Stimulated activated CD8-positive, alpha-beta memory T cell treated with anti-CD3 and anti-CD28 coated beads, Interleukin-15, amount 100 ng/mL, for 4 hours (primary cell): ENCODE measurements at regions not wholly inside any gene's neighbourhood (a gene's known extent, or its start where the extent isn't known, plus 50 kb on each side); places are given as distances from the start of the nearest gene placed in this dataset.
A peak's percentile ranks its signal among the peaks of the same experiment; 100 is the strongest.
"Not testable (repeated sequence)": the region's sequence is repeated elsewhere in the genome, so short reads cannot be mapped to it uniquely, and the experiment has no call there.

Source experiments
- DNase-seq, 2 donors: peaks; one replicate each; pipeline ENCODE4 v3.0.0-alpha.2; 2020; ENCODE audit warnings: low read depth in 2 of 2

DNA sequence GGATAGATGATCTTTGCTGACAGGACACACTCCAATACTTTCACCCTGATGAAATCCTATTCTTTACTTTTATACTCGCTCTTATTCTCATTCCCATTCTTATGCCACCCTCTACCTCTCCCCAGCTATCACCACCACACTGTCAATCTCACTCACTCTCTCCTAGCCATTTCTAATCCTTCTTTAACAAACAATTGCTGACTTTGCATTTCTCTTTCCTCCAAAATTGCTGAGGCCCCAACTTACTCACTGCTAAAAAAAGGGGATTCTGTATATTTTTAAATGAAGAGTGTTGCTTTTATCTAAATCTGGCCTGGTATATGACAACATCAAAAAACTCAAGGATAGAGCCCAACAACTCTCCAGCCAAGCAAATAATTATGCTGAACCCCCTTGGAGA lies 515.4 kb downstream of the MATN1 start:
- DNase-seq: not testable (repeated sequence)

DNA sequence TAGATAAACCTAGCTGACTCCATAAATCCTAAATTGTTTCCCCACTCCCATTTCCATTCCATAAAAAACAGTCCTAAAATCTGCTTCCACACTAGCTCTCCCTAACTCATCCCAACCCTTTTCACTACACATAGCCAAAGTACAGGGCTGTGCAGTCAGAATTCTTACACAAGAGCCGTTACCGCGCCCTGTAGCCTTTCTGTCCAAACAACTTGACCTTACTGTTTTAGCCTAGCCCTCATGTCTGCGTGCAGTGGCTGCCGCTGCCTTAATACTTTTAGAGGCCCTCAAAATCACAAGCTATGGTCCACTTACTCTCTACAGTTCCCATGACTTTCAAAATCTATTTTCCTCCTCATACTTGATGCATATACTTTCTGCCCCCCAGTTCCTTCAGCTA lies 516.8 kb downstream of the MATN1 start:
- not testable (repeated sequence) for DNase-seq

DNA sequence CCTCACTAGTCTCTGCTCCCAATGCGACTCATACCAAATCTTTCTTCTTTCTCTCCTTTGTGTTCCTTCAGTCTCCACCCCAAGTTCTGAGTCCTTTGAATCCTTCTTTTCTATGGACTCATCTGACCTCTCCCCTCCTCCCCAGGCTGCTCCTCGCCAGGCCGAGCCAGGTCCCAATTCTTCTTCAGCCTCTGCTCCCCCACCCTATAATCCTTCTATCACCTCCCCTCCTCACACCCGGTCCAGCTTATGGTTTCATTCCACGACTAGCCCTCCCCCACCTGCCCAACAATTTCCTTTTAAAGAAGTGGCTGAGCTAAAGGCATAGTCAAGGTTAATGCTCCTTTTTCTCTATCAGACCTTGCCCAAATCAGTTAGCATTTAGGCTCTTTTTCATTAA lies 518.5 kb downstream of the MATN1 start:
- DNase-seq: not testable (repeated sequence)

GRCh38 chr1:30201015-30201414 lies 522.4 kb downstream of the MATN1 start:
- no peak for DNase-seq

DNA sequence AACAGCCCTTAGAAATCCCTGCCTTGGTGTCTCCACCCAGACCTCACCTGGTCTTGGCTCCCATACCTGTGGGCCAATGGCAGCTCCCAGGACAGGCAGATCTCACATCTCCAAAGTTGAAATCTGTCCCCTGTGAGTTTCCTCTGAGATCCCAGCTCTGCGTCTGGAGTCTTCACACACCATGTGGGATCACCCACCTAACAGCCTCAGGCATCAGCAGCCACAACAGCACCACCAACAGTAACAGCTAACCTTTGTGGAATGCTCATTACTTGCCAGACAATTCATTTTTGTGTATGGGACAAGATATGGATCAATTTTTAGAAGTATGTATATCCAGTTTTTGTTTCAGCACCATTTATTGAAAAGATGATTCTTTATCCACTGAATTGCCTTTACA lies 523.2 kb downstream of the MATN1 start:
- no peak for DNase-seq

DNA sequence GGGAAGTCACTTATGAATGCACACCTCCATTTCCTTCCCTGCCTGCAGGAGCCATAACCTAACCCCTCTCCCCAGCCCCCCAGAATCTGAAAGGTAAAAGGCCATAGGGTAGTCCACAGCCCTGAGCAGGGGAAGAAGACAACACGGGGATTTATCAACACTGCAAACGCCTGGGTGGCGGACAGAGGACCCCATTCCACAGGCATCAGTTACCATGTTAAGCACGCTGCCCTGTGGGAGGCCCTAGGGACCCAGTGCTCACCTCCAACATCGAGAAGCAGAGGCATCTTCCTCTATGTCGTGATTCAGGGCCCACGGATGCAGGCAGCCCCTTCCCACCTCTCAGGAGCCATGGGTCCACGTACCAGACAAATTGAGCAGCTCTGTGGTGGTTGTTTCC lies 523.8 kb downstream of the MATN1 start:
- DNase-seq: no peak

DNA sequence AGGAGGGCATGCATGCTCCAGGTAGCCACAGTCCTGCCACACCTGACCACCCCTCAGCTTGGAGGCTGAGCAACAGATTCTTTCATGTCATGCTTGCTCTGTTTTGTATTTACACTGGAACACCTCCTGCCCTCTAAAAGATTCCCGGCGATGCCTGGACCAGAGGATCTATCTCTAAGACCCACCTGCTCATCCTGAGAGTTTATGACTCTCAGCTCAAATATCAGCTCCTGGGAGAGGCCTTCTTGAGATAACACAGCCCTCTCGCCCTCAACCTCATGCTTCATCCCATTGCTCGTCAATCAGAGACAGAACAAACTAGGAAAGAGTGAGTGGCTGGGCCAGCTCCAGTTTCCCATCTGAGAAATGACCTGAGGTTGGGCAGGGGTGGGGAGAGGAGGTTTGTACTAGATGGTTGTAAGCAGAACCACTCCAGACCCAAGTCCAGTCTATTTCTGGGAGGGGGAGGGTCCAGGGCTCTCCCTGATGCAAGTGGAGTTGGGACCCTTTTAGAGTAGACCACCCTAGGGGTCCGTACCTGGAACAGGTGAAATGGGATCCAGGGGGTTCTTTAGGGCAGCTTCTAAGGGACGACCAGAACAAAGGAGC lies 524.5 kb downstream of the MATN1 start:
- DNase-seq: no peak

DNA sequence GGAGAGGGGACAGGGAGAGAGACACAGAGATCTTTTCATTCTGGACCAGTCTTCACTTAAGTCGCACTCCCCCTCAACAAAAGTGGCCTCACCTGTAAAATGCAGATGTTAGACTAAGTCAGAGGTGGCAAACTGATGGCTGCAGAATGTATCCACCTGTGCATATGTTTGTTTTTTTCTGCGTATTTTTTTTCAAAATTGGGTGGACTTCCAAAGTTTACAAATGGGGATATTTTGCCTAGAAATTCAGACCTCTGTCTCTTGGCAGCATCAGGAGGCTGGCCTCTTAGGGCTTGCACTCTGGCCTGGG lies 525.0 kb downstream of the MATN1 start:
- no peak for DNase-seq

GRCh38 chr1:30197639-30198450 lies 525.5 kb downstream of the MATN1 start:
- no peak for DNase-seq

DNA sequence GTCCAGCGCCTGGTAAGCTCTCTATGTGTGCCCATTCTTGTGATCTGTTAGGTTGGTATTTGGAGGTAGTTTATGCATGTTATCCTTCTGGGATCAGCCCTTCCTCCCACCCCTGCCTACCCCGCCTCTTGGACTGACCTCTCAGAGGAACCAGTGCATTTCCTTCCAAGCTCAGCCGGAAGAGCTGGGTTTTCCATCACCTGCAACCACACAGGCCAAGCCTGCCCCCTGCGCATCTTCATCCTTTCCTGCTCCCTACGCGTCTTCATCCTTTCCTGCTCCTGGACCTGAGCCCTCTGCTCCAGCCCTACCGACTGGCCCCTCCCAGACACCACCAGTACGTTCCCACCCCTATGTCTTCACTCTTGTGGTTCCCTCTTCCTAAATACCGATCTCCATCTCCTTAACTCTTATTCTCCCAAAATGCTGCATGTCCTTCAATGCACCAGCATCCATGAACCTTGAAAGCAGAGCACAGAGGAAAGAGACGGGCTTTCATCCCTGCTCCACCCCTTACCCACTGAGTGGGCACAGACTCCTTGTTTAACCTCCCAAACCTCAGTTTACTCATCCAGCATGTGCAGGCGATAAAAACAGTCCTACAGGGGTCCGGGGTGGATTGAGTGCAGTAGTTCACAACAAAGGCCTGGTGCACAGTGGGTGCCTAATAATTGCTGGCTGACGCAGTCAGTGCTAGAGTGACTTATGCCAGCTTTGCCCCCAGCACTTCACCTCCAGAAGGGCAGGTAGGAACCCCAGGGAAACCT lies 526.3 kb downstream of the MATN1 start:
- no peak for DNase-seq

- no peak for DNase-seq
These were observed 526.9 kb downstream of the MATN1 start for GRCh38 chr1:30196457-30196856.

DNA sequence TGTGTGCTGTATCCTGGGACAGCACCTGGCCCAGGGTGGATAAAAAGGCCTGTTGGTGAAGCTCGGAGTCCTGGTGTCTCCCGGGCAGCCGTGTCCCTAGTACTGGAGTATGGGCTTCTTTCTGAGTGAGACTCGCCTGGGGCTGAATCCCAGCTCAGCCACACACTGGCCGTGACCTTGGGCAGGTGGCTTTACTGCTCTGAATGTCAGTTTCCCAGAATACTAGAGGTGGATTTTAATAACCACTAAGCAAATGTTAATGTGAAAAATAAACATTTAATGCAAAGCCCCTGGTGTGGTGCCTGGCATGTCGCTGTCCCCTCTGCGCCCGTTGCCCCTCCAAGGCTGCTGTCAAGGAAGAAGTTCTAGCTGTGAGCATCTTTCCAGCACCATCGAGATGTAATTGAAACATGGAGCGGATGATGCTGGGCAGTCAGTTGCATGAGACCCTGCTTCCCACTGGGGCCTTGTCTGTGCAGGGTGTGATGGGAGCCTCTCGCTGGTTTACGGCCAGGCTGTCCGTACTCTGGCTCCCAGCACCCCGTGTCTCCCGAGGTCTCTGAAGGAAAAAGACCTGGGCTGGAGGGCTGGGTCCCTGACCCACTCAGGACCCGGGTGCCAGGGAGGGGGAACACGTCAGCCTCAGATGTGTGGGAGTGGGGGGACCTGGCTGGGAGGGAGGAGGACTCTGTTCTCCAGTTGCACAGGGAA lies 527.8 kb downstream of the MATN1 start:
- DNase-seq: no peak

GRCh38 chr1:30194741-30195423 lies 528.5 kb downstream of the MATN1 start:
- no peak for DNase-seq

GRCh38 chr1:30194046-30194619 lies 529.3 kb downstream of the MATN1 start:
- no peak for DNase-seq

- no peak for DNase-seq
These were observed 530.3 kb downstream of the MATN1 start for GRCh38 chr1:30192969-30193630.

DNA sequence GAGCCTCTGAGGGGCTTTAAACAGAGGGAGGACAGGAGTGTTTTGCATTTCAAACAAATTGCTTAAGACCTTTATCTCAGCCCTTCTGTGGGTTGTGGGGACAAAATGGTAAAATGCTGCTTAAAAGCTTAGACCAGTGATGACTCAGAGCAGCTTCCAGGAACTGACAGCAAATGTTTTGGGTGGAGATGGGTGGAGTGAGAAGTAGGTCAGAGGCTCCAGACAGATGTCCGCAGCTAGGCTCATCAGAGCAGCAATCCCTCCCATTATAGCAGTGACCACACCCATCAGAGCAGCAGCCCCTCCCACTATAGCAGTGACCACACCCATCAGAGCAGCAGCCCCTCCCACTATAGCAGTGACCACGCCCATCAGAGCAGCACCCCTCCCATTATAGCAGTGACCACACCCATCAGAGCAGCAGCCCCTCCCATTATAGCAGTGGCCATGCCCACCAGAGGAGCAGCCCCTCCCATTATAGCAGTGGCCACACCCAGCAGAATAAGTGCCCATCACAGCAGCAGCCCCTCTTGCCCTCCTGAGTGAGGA lies 532.2 kb downstream of the MATN1 start:
- peak; percentile 5 to 12 for DNase-seq

GRCh38 chr1:30190511-30191153 lies 532.8 kb downstream of the MATN1 start:
- DNase-seq: no peak

GRCh38 chr1:30189818-30190500 lies 533.4 kb downstream of the MATN1 start:
- DNase-seq: no peak

DNA sequence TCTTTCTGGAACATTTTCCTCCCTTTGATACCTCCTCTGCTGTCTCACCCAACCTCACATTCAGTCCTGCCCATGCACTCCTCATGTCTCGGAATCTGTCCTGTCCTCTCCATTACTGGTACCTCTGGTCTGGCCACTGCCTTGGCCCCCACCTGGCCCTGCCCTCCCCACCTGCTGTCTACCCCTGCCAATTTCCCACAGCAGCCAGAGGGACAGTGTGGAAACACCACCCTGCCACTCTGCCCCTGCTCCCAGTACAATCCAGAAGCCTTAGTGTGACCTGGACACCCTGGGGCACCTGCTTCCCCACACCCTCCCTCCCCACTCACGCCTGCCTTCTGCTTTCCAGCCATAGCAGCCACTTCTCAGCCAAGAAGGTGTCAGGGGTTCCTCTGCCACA lies 534.4 kb downstream of the MATN1 start:
- no peak for DNase-seq
